Left lung (tissue), 4 donors: ENCODE measurements at regions not wholly inside any gene's neighbourhood (a gene's known extent, or its start where the extent isn't known, plus 50 kb on each side); places are given as distances from the start of the nearest gene placed in this dataset.
A peak's percentile ranks its signal among the peaks of the same experiment; 100 is the strongest.

Source experiments
- ATAC-seq: fragments of 200-7000 bp; cut with Tn5 transposase; one replicate; pipeline ENCODE4 v1.9.1; 2020; ENCODE audit warnings: moderate library complexity
- DNase-seq, 4 donors: peaks; one replicate each; pipeline ENCODE4 v3.0.0-alpha.2; 2013 to 2020
- H3K27ac ChIP-seq, 2 donors: fragments of 200-600 bp; sonication (generic) in 1 of 2; one replicate each; pipeline versions ENCODE4 v1.5.0 to v1.8.0; 2020 to 2021
- H3K27me3 ChIP-seq, 2 donors: fragments of 200-600 bp; sonication (generic) in 1 of 2; one replicate each; pipeline versions ENCODE4 v1.5.0 to v1.8.0; 2020 to 2021
- H3K36me3 ChIP-seq, 2 donors: fragments of 200-600 bp; sonication (generic) in 1 of 2; one replicate each; pipeline versions ENCODE4 v1.5.0 to v1.8.0; 2020 to 2021
- H3K4me1 ChIP-seq, 2 donors: fragments of 200-600 bp; one replicate each; pipeline ENCODE4 v1.8.0; 2021
- H3K4me3 ChIP-seq, 2 donors: fragments of 200-600 bp; sonication (generic) in 1 of 2; one replicate each; pipeline versions ENCODE4 v1.5.0 to v1.8.0; 2020 to 2021; ENCODE audit warnings: mild to moderate bottlenecking in 1 of 2
- H3K9me3 ChIP-seq, 2 donors: fragments of 200-600 bp; sonication (generic) in 1 of 2; one replicate each; pipeline versions ENCODE4 v1.5.0 to v1.8.0; 2020 to 2021
- intact Hi-C, 2 donors: fragments of 100-400 bp; cut with DNase I; formaldehyde crosslinking; loops; one replicate each; pipeline versions ENCODE4 v1.11.2 to v1.14.2; 2022
- TF ChIP-seq, protein P1 (sequence below), 2 donors: fragments of 200-600 bp; sonication (generic) in 1 of 2; IDR thresholded peaks; one replicate each; pipeline versions ENCODE4 v1.5.0 to v1.8.0; 2021; ENCODE audit warnings: antibody characterized with exemption in 2 of 2
- donor health status: DM: no; HTN: yes; CAD: no.
- donor health status: DM: no; HTN: no; CAD: no.

DNA sequence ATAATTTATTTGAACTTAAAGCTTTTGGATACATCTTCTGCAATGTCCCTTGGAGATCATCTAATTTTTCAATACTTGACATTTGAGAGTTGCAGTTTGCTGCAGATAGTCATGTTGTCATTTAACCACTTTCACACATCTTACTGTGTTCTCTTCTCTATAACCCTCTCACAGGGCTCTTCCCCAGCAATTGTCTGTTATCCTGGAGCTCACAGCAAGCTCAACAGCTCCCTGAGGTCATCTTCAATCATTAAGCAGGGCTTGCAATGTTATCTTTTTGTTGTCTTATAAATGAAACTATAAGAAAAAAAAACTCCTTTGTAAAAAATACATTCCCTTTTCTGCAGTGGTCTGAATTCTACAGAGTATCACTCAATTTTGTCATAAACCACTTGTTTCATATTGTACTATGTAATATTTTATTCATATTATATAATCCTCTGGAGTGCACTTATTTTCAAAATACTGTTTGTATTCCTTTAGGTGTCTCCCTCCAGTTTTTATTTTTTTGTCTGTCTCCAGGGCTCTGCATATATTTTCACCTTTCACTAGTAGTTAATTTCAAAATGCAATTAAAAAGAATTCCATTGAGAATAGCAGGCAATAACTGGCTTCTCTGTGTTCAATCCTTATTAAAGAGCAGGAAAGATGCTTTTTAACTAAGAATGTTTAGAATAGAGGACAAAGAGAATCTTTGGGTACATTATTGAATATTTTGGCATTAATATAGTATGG lies 106.3 kb upstream of the ARSJ start:
- H3K27me3 ChIP-seq, result no peaks in the 10 kb centered on the region
- no peak overlapping the region for H3K4me3 ChIP-seq
- ATAC-seq, result no peak
- no peak overlapping the region for H3K27ac ChIP-seq
- H3K4me1 ChIP-seq, result no peaks in the 10 kb centered on the region
- DNase-seq, result no peak
- intact Hi-C loops, result no loop called here
- H3K9me3 ChIP-seq, result no peaks in the 10 kb centered on the region
- TF ChIP-seq, protein P1, sequence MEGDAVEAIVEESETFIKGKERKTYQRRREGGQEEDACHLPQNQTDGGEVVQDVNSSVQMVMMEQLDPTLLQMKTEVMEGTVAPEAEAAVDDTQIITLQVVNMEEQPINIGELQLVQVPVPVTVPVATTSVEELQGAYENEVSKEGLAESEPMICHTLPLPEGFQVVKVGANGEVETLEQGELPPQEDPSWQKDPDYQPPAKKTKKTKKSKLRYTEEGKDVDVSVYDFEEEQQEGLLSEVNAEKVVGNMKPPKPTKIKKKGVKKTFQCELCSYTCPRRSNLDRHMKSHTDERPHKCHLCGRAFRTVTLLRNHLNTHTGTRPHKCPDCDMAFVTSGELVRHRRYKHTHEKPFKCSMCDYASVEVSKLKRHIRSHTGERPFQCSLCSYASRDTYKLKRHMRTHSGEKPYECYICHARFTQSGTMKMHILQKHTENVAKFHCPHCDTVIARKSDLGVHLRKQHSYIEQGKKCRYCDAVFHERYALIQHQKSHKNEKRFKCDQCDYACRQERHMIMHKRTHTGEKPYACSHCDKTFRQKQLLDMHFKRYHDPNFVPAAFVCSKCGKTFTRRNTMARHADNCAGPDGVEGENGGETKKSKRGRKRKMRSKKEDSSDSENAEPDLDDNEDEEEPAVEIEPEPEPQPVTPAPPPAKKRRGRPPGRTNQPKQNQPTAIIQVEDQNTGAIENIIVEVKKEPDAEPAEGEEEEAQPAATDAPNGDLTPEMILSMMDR (IDR thresholded peaks at IDR 0.05), result no peak
- no peaks in the 10 kb centered on the region for H3K36me3 ChIP-seq

DNA sequence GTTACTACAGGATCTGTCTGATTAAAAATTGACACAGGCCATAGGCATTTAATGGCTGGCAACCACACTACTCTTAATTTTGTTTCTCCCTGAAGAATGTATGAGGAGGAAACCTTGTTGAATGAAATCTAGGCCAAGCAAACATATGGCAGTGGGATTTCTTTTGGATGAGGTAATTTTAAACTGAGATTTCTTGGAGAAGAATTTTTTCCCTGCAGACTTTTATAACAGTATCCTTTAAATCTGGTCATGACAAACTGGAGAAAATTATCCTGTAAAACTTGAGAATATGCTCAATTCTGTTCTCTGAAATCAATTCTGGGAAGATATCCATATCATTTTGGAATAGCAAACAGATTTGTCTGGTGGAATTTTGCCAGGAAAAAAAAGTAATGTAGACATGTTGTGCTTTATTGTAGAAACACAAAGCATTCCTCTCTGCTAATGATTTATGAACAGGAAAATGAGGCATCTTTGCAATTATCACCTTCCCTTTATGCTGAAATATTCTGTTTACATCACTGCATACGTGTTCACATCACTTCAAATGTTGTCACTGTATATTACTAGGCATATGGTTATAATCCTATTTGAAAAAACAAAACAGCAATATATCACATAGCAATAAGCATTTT lies 108.3 kb upstream of the ARSJ start:
- Histone ChIP-seq H3K36me3 (no peaks in the 10 kb centered on the region), H3K4me1 (no peaks in the 10 kb centered on the region), H3K27ac (no peak overlapping the region), H3K9me3 (no peaks in the 10 kb centered on the region), H3K27me3 (no peaks in the 10 kb centered on the region), H3K4me3 (no peak overlapping the region)
- ATAC-seq (no peak), DNase-seq (peak in 2 of 4 donors; percentile 14 to 31)
- TF ChIP-seq, protein P1 (IDR thresholded peaks at IDR 0.05), result no peak
- intact Hi-C loops, result no loop called here

DNA sequence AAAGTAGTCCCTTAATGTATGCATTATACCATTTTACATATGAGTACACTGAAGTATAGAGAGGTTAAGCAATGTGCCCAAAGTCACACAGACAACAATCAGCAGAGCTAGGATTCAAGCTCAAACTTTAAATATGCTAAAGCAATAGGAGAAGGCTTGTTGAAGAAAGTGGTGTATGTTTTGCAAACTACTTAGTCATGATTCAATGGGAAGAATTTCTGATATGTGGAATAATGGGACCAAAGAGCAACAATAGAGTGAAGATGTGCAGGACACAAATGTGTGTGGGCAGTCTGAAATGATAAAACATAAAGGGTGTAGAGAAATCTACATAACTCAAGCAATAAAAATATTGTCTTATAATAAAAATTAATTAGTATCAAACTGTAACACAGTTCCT lies 109.0 kb upstream of the ARSJ start:
- no peak for ATAC-seq
- TF ChIP-seq, protein P1 (IDR thresholded peaks at IDR 0.05), result no peak
- H3K4me1 ChIP-seq, result no peaks in the 10 kb centered on the region
- intact Hi-C loops, result no loop called here
- H3K27ac ChIP-seq, result no peak overlapping the region
- DNase-seq, result no peak
- no peaks in the 10 kb centered on the region for H3K9me3 ChIP-seq
- no peaks in the 10 kb centered on the region for H3K36me3 ChIP-seq
- no peaks in the 10 kb centered on the region for H3K27me3 ChIP-seq
- no peak overlapping the region for H3K4me3 ChIP-seq

- no peaks in the 10 kb centered on the region for H3K4me1 ChIP-seq
- TF ChIP-seq, protein P1 (IDR thresholded peaks at IDR 0.05), result no peak
Measured at GRCh38 chr4:114091546-114091945, 112.1 kb upstream of the ARSJ start.

DNA sequence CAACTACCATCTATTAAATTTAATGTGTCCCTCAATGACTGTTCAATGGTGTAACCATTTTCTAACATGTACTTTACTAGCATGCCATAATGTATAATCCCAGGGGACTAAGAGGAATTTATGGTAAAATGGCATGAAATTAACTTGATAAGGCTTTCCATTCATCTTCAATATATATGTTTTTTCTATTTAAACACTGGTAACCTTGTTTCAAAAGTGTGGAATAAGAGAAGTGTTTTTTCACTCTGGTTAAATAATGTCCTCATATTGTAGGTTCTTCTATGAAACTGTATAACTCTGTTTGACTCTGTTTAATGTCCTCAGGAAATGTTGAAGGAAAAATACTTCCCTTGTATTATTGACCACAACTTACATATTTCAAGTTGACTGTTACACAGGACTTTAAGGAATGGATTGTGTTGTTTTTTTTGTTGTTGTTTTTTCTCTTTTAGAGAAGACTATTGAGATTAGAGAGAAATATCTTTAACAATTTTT lies 113.8 kb upstream of the ARSJ start:
- no peak overlapping the region for H3K27ac ChIP-seq
- H3K4me3 ChIP-seq, result no peak overlapping the region
- intact Hi-C loops, result no loop called here
- no peaks in the 10 kb centered on the region for H3K36me3 ChIP-seq
- H3K9me3 ChIP-seq, result no peaks in the 10 kb centered on the region
- H3K27me3 ChIP-seq, result no peaks in the 10 kb centered on the region
- ATAC-seq (no peak), DNase-seq (no peak)
- no peaks in the 10 kb centered on the region for H3K4me1 ChIP-seq
- TF ChIP-seq, protein P1 (IDR thresholded peaks at IDR 0.05), result no peak

More at GRCh38 chr4:114091546-114091945, 112.1 kb upstream of the ARSJ start:
- DNase-seq (no peak), ATAC-seq (no peak)
- intact Hi-C loops, result no loop called here
- Histone ChIP-seq H3K27ac (no peak overlapping the region), H3K4me3 (no peak overlapping the region), H3K9me3 (no peaks in the 10 kb centered on the region), H3K27me3 (no peaks in the 10 kb centered on the region), H3K36me3 (no peaks in the 10 kb centered on the region)
